HEK293T (cell line): ENCODE measurements at regions not wholly inside any gene's neighbourhood (a gene's known extent, or its start where the extent isn't known, plus 50 kb on each side); places are given as distances from the start of the nearest gene placed in this dataset.

Experiments
- CTCF ChIA-PET: fragments of 350-600 bp; formaldehyde crosslinking; extraction: SDS; loops from one replicate; lab custom pipeline; 2021; ENCODE audit warnings: antibody characterized with exemption, inconsistent platforms; lab: Yijun Ruan, JAX
- POLR2A ChIA-PET: fragments of 350-600 bp; formaldehyde crosslinking; extraction: SDS; loops from one replicate; lab custom pipeline; 2020; ENCODE audit warnings: antibody characterized with exemption, inconsistent platforms; lab: Yijun Ruan, JAX
- DNase-seq: peaks from one replicate; pipeline ENCODE4 v3.0.0; 2012; ENCODE audit warnings: mixed read lengths; ENCODE audit errors: extremely low spot score
- ARNT ChIP-seq: fragments of 450-650 bp; IDR thresholded peaks from 2 replicates; pipeline ENCODE4 v1.6.1; 2017; ENCODE audit warnings: mild to moderate bottlenecking
- BHLHE40 ChIP-seq: fragments of 450-650 bp; IDR thresholded peaks from 2 replicates; pipeline ENCODE4 v1.6.1; 2016; ENCODE audit warnings: mild to moderate bottlenecking, moderate library complexity, borderline replicate concordance
- CTBP1 ChIP-seq: fragments of 450-650 bp; IDR thresholded peaks from 2 replicates; pipeline ENCODE4 v1.6.1; 2016; ENCODE audit warnings: borderline replicate concordance
- ELF4 ChIP-seq: fragments of 450-650 bp; IDR thresholded peaks from 2 replicates; pipeline ENCODE4 v1.6.1; 2017; ENCODE audit warnings: antibody characterized with exemption
- FOXA1 ChIP-seq: fragments of 450-650 bp; IDR thresholded peaks from 2 replicates; pipeline ENCODE4 v1.6.1; 2016; ENCODE audit warnings: mild to moderate bottlenecking
- FOXK2 ChIP-seq: fragments of 450-650 bp; IDR thresholded peaks from 2 replicates; pipeline ENCODE4 v1.6.1; 2016; ENCODE audit warnings: mild to moderate bottlenecking
- FOXM1 ChIP-seq: fragments of 450-650 bp; IDR thresholded peaks from 2 replicates; pipeline ENCODE4 v1.6.1; 2017; ENCODE audit warnings: mild to moderate bottlenecking, borderline replicate concordance
- HDGF ChIP-seq: fragments of 450-650 bp; IDR thresholded peaks from 2 replicates; pipeline ENCODE4 v1.6.1; 2017; ENCODE audit warnings: antibody characterized with exemption, borderline replicate concordance
- L3MBTL2 ChIP-seq: fragments of 450-650 bp; conservative IDR thresholded peaks from 2 replicates; pipeline ENCODE4 v1.6.1; 2016; ENCODE audit warnings: mild to moderate bottlenecking
- LEF1 ChIP-seq: fragments of 450-650 bp; IDR thresholded peaks from 2 replicates; pipeline ENCODE4 v1.6.1; 2017; ENCODE audit warnings: mild to moderate bottlenecking, borderline replicate concordance
- NFRKB ChIP-seq: fragments of 450-650 bp; IDR thresholded peaks from 2 replicates; pipeline ENCODE4 v1.6.1; 2016; ENCODE audit warnings: mild to moderate bottlenecking, moderate library complexity
- PKNOX1 ChIP-seq: fragments of 450-650 bp; IDR thresholded peaks from 2 replicates; pipeline ENCODE4 v1.6.1; 2016
- SP1 ChIP-seq: fragments of 450-650 bp; IDR thresholded peaks from 2 replicates; pipeline ENCODE4 v1.6.1; 2017
- SUZ12 ChIP-seq: fragments of 450-650 bp; IDR thresholded peaks from 2 replicates; pipeline ENCODE4 v1.6.1; 2016; ENCODE audit warnings: mild to moderate bottlenecking
- TARDBP ChIP-seq: fragments of 450-650 bp; IDR thresholded peaks from 2 replicates; pipeline ENCODE4 v1.6.1; 2016
- ZNF384 ChIP-seq: fragments of 450-650 bp; IDR thresholded peaks from 2 replicates; pipeline ENCODE4 v1.6.1; 2016

GRCh38 chr13:112202966-112203365 lies 136.0 kb downstream of the SOX1 start:
- ChIA-PET CTCF (no interaction called here), POLR2A (no interaction called here)
- no peak for DNase-seq
- TF ChIP-seq ARNT (no peak), SP1 (no peak), SUZ12 (no peak), ELF4 (no peak), FOXK2 (no peak), CTBP1 (no peak), ZNF384 (no peak), PKNOX1 (no peak), FOXM1 (no peak), TARDBP (no peak)

GRCh38 chr13:112203614-112204013 lies 136.7 kb downstream of the SOX1 start:
- ChIA-PET CTCF (no interaction called here), POLR2A (no interaction called here)
- DNase-seq, result no peak
- no peak for TF ChIP-seq ZNF384
- TF ChIP-seq FOXA1, result no peak
- no peak for TF ChIP-seq BHLHE40

GRCh38 chr13:112204346-112205327 lies 137.7 kb downstream of the SOX1 start:
- no peak for TF ChIP-seq FOXK2
- TF ChIP-seq BHLHE40, result no peak
- TF ChIP-seq ARNT, result no peak
- no peak for TF ChIP-seq ELF4
- no peak for TF ChIP-seq CTBP1
- TF ChIP-seq L3MBTL2, result no peak
- no peak for TF ChIP-seq PKNOX1
- TF ChIP-seq SP1, result no peak
- no peak for TF ChIP-seq ZNF384
- no peak for DNase-seq
- POLR2A ChIA-PET, result no interaction called here
- CTCF ChIA-PET, result no interaction called here

- ChIA-PET POLR2A (no interaction called here), CTCF (no interaction called here)
These were observed 139.0 kb downstream of the SOX1 start for GRCh38 chr13:112205990-112206389.

GRCh38 chr13:112207129-112207528 lies 140.2 kb downstream of the SOX1 start:
- POLR2A ChIA-PET, result no interaction called here
- CTCF ChIA-PET, result no interaction called here
- TF ChIP-seq L3MBTL2 (no peak), BHLHE40 (no peak), ELF4 (no peak), ZNF384 (no peak), CTBP1 (no peak), FOXA1 (no peak)
- DNase-seq, result no peak

More at GRCh38 chr13:112205990-112206389, 139.0 kb downstream of the SOX1 start:
- TF ChIP-seq SP1 (no peak), ZNF384 (no peak), SUZ12 (no peak), FOXA1 (no peak), PKNOX1 (no peak), FOXM1 (no peak), BHLHE40 (no peak), ARNT (no peak), CTBP1 (no peak), ELF4 (no peak), L3MBTL2 (no peak), HDGF (no peak), LEF1 (no peak), FOXK2 (no peak)
- DNase-seq, result no peak

- no peak for DNase-seq
- ChIA-PET CTCF (no interaction called here), POLR2A (no interaction called here)
- TF ChIP-seq SP1 (no peak), L3MBTL2 (no peak), TARDBP (no peak)
These were observed 141.7 kb downstream of the SOX1 start for GRCh38 chr13:112208656-112209055.

- POLR2A ChIA-PET, result no interaction called here
- CTCF ChIA-PET, result no interaction called here
- no peak for TF ChIP-seq NFRKB
- TF ChIP-seq SP1, result no peak
- TF ChIP-seq PKNOX1, result no peak
- TF ChIP-seq SUZ12, result no peak
- no peak for TF ChIP-seq TARDBP
- TF ChIP-seq FOXK2, result no peak
- TF ChIP-seq ARNT, result no peak
- no peak for TF ChIP-seq FOXM1
- no peak for TF ChIP-seq BHLHE40
- DNase-seq, result no peak
These were observed 142.3 kb downstream of the SOX1 start for GRCh38 chr13:112209266-112209665.
